Neural crest cell (in vitro differentiated cells): ENCODE measurements at regions not wholly inside any gene's neighbourhood (a gene's known extent, or its start where the extent isn't known, plus 50 kb on each side); places are given as distances from the start of the nearest gene placed in this dataset.

Source experiments
- DNase-seq: peaks from one replicate; pipeline ENCODE4 v3.0.0; 2021; ENCODE audit warnings: low read depth, mixed read lengths, low spot score
- H3K27ac Mint-ChIP-seq: one replicate; pipeline ENCODE4 v1.8.0; 2021; ENCODE audit warnings: mild to moderate bottlenecking, mixed read lengths; ENCODE audit not compliant: unreplicated experiment
- H3K27me3 Mint-ChIP-seq: 2 replicates; pipeline ENCODE4 v1.8.0; 2021; ENCODE audit warnings: low read depth, mild to moderate bottlenecking, mixed read lengths
- H3K36me3 Mint-ChIP-seq: 2 replicates; pipeline ENCODE4 v1.8.0; 2021; ENCODE audit warnings: low read depth, mild to moderate bottlenecking, mixed read lengths
- H3K4me1 Mint-ChIP-seq: 2 replicates; pipeline ENCODE4 v1.8.0; 2021; ENCODE audit warnings: mixed read lengths
- H3K4me3 Mint-ChIP-seq: one replicate; pipeline ENCODE4 v1.8.0; 2021; ENCODE audit warnings: mild to moderate bottlenecking, mixed read lengths
- H3K9me3 Mint-ChIP-seq: 2 replicates; pipeline ENCODE4 v1.8.0; 2021; ENCODE audit warnings: mixed read lengths
- CTCF ChIP-seq: fragments of 200-600 bp; sonication (generic); conservative IDR thresholded peaks from 2 replicates; pipeline ENCODE4 v1.5.0; 2021; ENCODE audit warnings: antibody characterized with exemption, mild to moderate bottlenecking

GRCh38 chr10:78787125-78787524 lies 281.6 kb upstream of the ZMIZ1 start:
- no peak for TF ChIP-seq CTCF
- Mint-ChIP-seq H3K36me3 (no peaks in the 10 kb centered on the region), H3K27ac (no peak overlapping the region)

GRCh38 chr10:78794736-78795455 lies 273.9 kb upstream of the ZMIZ1 start:
- no peak for DNase-seq
- Mint-ChIP-seq H3K27me3 (no peaks in the 10 kb centered on the region), H3K4me1 (peaks cover 4% of the 10 kb centered on the region), H3K4me3 (no peak overlapping the region), H3K36me3 (peaks cover 3% of the 10 kb centered on the region), H3K27ac (no peak overlapping the region), H3K9me3 (peaks cover 4% of the 10 kb centered on the region)
- no peak for TF ChIP-seq CTCF

More at GRCh38 chr10:78787125-78787524, 281.6 kb upstream of the ZMIZ1 start:
- H3K9me3 Mint-ChIP-seq, result peaks cover 5% of the 10 kb centered on the region
- H3K4me3 Mint-ChIP-seq, result no peak overlapping the region
- H3K27me3 Mint-ChIP-seq, result no peaks in the 10 kb centered on the region
- peaks cover 18% of the 10 kb centered on the region for H3K4me1 Mint-ChIP-seq
- DNase-seq, result no peak

- Mint-ChIP-seq H3K4me3 (no peak overlapping the region), H3K4me1 (peaks cover 5% of the 10 kb centered on the region), H3K27me3 (no peaks in the 10 kb centered on the region), H3K27ac (no peak overlapping the region), H3K9me3 (no peaks in the 10 kb centered on the region), H3K36me3 (no peaks in the 10 kb centered on the region)
- no peak for DNase-seq
- TF ChIP-seq CTCF, result no peak
These were observed 269.6 kb upstream of the ZMIZ1 start for GRCh38 chr10:78798976-78799730.

- Mint-ChIP-seq H3K4me3 (no peak overlapping the region), H3K9me3 (no peaks in the 10 kb centered on the region), H3K36me3 (no peaks in the 10 kb centered on the region), H3K27ac (peak overlapping the region; percentile 35), H3K4me1 (peaks cover 5% of the 10 kb centered on the region), H3K27me3 (no peaks in the 10 kb centered on the region)
- no peak for TF ChIP-seq CTCF
- DNase-seq, result no peak
These were observed 268.8 kb upstream of the ZMIZ1 start for GRCh38 chr10:78800006-78800405.

GRCh38 chr10:78800535-78801320 lies 268.0 kb upstream of the ZMIZ1 start:
- no peak for TF ChIP-seq CTCF
- H3K36me3 Mint-ChIP-seq, result no peaks in the 10 kb centered on the region
- H3K9me3 Mint-ChIP-seq, result no peaks in the 10 kb centered on the region
- H3K4me1 Mint-ChIP-seq, result peaks cover 5% of the 10 kb centered on the region
- H3K4me3 Mint-ChIP-seq, result no peak overlapping the region
- DNase-seq, result no peak
- H3K27me3 Mint-ChIP-seq, result no peaks in the 10 kb centered on the region
- no peak overlapping the region for H3K27ac Mint-ChIP-seq
